ENCODE measurements at regions not wholly inside any gene's neighbourhood (a gene's known extent, or its start where the extent isn't known, plus 50 kb on each side); places are given as distances from the start of the nearest gene placed in this dataset.

GRCh38 chr1:54464477-54465146, 58.4 kb upstream of the SSBP3 start:
- TF ChIP-seq POLR2AphosphoS5 (IDR thresholded peaks at IDR 0.05; ENCODE audit: borderline replicate concordance, low read depth, low read length) (no peak), EZH2 (IDR thresholded peaks at IDR 0.05) (no peak), FOXP2 (optimal IDR thresholded peaks at IDR 0.05; ENCODE audit: control extremely low read depth, extremely low read length, insufficient read depth) (no peak)
